Stomach (tissue), 4 donors: ENCODE measurements at regions not wholly inside any gene's neighbourhood (a gene's known extent, or its start where the extent isn't known, plus 50 kb on each side); places are given as distances from the start of the nearest gene placed in this dataset.

ENCODE experiments used
- EP300 ChIP-seq: sonication (generic); formaldehyde crosslinking; IDR thresholded peaks from one replicate; pipeline ENCODE4 v1.6.1; 2017; ENCODE audit warnings: antibody characterized with exemption
- POLR2A ChIP-seq, 4 donors: fragments of 450-650 bp; IDR thresholded peaks; one replicate each; pipeline ENCODE4 v1.6.1; 2016; ENCODE audit warnings: antibody characterized with exemption in 4 of 4, control low read depth in 2 of 4, mild to moderate bottlenecking in 1 of 4, moderate library complexity in 1 of 4
- TF ChIP-seq, protein P1 (sequence below), 7 experiments: fragments of 450-650 bp in 4 of 7; fragments of 200-600 bp in 3 of 7; sonication (generic) in 3 of 7; IDR thresholded peaks; one replicate each; pipeline ENCODE4 v1.5.1; 2016 to 2019; ENCODE audit warnings: antibody characterized with exemption in 7 of 7, control low read depth in 2 of 7, mild to moderate bottlenecking in 1 of 7

DNA sequence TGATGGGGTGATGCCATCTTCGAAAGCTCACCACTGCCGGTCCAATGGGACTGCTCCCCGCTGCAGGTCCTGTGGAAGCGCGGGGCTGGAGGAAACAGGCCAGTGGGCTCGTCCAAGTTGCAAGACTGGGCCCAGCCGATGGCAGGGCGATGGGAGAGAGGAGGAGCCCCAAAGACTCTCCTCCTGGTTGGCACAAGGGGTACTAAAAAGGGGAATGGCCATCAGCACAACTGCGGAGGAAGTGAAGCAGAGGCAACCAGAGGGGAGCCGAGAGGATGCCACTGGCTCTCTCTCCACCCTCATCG is 357.1 kb downstream of the SHANK2 start:
- TF ChIP-seq, protein P1, sequence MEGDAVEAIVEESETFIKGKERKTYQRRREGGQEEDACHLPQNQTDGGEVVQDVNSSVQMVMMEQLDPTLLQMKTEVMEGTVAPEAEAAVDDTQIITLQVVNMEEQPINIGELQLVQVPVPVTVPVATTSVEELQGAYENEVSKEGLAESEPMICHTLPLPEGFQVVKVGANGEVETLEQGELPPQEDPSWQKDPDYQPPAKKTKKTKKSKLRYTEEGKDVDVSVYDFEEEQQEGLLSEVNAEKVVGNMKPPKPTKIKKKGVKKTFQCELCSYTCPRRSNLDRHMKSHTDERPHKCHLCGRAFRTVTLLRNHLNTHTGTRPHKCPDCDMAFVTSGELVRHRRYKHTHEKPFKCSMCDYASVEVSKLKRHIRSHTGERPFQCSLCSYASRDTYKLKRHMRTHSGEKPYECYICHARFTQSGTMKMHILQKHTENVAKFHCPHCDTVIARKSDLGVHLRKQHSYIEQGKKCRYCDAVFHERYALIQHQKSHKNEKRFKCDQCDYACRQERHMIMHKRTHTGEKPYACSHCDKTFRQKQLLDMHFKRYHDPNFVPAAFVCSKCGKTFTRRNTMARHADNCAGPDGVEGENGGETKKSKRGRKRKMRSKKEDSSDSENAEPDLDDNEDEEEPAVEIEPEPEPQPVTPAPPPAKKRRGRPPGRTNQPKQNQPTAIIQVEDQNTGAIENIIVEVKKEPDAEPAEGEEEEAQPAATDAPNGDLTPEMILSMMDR (IDR thresholded peaks at IDR 0.05) = no peak
- no peak for TF ChIP-seq EP300
- TF ChIP-seq POLR2A (IDR thresholded peaks at IDR 0.05) = no peak
